22Rv1 (cell line): ENCODE measurements at regions not wholly inside any gene's neighbourhood (a gene's known extent, or its start where the extent isn't known, plus 50 kb on each side); places are given as distances from the start of the nearest gene placed in this dataset.

Experiments used
- H3K27ac ChIP-seq: fragments of 450-650 bp; 2 replicates; pipeline ENCODE4 v1.5.1; 2017
- ZFX ChIP-seq: fragments of 450-650 bp; IDR thresholded peaks from 2 replicates; pipeline ENCODE4 v1.6.1; 2017; ENCODE audit warnings: antibody characterized with exemption, borderline replicate concordance
- TF ChIP-seq, protein P1 (sequence below): fragments of 450-650 bp; IDR thresholded peaks from 2 replicates; pipeline ENCODE4 v1.5.1; 2017; ENCODE audit warnings: mild to moderate bottlenecking

DNA sequence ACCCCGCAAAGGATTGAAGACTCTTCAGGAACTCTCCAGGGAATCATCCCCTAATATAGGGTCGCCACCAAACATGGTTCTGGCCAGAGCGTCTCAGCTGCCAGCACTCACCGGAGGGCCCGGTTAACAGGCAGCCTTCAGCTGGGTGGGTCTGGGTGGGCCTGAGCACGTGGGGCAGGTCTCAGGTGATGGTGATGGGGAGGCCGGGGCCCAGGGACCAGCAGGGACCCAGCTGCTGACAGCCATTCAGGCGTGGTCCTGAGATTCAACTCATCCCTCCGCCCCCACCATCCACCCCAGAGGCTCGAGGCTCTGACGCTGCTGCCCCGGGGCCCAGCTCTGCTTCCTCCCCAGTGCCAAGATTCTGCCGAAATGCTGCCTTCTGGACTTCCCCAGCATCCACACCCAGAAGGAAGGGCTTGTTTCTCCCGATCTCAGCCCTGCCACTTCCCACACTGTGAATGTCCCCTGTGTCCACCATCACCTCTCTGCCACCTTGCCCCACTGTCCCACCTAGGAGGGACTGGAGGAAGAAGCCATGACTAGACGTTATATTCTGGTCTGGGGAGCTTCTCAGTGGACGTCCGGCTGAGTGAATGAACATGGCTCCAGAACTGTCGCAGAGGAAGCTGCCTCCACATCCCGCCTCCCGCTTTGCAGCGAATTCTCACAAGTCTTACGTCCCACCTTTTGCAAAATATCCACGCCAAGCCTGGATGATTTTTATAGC is 294.2 kb upstream of the SALL3 start:
- TF ChIP-seq, protein P1, sequence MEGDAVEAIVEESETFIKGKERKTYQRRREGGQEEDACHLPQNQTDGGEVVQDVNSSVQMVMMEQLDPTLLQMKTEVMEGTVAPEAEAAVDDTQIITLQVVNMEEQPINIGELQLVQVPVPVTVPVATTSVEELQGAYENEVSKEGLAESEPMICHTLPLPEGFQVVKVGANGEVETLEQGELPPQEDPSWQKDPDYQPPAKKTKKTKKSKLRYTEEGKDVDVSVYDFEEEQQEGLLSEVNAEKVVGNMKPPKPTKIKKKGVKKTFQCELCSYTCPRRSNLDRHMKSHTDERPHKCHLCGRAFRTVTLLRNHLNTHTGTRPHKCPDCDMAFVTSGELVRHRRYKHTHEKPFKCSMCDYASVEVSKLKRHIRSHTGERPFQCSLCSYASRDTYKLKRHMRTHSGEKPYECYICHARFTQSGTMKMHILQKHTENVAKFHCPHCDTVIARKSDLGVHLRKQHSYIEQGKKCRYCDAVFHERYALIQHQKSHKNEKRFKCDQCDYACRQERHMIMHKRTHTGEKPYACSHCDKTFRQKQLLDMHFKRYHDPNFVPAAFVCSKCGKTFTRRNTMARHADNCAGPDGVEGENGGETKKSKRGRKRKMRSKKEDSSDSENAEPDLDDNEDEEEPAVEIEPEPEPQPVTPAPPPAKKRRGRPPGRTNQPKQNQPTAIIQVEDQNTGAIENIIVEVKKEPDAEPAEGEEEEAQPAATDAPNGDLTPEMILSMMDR: no peak
- TF ChIP-seq ZFX: no peak
- H3K27ac ChIP-seq: no peak overlapping the region

DNA sequence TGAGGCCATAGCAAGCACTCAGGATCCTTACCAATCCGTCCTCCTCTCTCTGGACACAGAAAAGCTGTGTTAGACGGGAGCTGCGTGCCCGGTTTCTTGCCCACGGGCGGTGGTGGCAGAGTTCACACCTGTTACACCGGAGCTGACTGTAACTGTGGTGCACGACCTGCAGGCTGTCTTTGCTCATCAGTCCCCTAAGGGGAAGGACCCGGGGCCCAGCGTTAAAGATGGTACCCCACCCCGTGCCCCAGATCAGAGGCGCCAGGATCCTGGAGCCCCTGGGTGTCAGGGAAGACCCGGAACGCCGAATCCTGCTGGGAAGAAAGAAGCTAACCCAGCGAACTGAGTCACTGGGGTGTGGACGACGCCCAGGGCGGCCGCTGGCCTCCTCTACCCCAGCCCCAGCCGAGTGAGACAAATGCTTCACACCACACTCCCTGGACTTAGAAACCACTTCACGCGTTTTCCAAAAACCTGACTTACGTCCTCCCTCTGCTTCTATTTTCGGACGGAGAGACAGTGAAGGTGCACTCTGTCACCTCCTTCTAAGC is 293.6 kb upstream of the SALL3 start:
- TF ChIP-seq, protein P1: no peak
- no peak for TF ChIP-seq ZFX

DNA sequence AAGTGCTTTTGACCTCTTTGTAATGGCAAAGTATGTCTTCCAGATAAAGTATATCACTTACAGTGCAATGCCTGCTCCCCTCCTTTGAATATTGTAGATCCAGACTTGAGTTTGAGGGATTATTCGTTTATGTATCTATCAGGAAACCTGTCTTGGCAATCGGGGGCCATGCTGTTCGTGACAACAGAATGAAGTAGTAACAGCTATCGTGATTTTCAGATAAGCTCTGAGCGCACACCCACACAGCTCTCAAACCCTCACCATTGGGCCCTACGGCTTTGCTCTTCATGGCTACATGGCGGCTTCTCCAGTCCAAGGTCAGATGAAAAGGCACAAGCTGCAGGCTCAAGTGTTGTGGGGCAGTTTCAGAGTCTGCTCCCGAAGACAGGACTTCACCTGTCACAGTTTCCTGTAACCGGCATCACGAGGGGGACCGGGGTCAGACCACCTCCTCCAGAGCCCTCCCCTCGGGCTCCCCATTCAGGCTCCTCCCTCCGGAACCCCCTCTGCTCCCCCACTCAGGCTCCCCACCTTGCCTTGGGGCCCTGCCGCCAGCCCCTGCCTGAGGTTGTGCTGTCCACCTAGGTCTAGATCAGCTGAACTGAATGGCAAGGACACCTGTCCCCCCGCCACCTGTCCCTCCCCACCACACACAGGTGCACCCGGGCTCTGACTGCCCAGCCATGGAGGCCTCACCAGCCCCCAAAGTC is 292.5 kb upstream of the SALL3 start:
- TF ChIP-seq, protein P1: no peak
- no peak for TF ChIP-seq ZFX
- no peak overlapping the region for H3K27ac ChIP-seq

More for the DNA sequence above, 293.6 kb upstream of the SALL3 start:
- no peak overlapping the region for H3K27ac ChIP-seq

DNA sequence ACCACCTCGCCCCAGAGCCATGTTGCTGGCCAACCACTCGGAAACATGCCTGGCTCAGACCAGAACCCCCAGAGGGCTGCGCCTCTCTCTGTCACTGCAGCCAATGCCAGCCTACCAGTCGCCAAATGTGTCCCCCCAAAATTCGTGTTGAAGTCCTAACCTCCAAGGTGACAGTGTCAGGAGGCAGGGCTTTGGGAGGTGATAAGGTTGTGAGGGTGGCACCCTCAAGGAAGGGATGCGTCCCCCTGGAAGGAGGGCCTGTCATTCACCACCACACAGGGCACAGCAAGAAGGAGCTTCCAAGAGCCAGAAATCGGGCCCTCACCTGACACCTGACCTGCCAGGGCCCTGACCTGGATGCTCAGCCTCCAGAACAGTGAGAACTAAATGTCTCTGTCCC is 291.9 kb upstream of the SALL3 start:
- H3K27ac ChIP-seq: no peak overlapping the region
- TF ChIP-seq ZFX: no peak
- TF ChIP-seq, protein P1: no peak

DNA sequence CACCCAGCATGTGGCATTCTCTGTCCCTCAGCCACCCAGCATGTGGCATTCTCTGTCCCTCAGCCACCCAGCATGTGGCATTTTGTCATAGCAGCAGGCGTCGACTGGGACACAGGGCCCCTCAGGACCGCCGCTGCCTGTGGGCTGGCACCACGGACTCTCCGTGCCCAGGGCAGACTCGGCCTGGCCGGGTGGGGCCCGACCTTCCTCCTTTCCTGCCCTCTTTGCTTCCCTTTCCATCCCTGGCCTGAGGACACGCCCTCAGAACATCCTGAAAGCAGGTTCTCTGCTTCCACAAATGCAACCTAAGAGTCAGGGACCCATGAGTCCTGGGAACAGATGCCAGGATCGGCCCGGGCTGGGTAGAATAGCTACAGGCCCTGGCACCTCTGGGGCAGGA is 291.4 kb upstream of the SALL3 start:
- H3K27ac ChIP-seq: no peak overlapping the region
- TF ChIP-seq, protein P1: no peak
- TF ChIP-seq ZFX: no peak

DNA sequence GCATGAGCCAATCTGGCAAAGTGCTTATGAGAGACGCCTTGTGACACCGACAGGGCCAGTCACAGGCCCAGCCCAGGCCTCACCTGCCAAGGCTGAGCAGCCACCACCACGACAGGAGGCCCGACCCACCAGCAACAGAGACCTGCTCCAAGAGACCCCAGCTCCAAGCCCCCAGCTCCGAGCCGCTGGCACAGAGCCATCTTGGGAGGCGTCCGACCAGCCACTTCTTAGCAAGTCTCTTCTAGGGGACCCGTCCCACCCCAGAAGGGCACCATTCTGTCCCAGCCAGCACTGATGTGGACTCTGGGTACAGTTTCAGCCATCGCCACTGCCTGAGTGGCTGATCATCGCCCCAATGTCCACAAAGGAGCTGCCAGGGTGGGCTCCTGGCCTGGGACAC is 290.7 kb upstream of the SALL3 start:
- H3K27ac ChIP-seq: no peak overlapping the region
- TF ChIP-seq, protein P1: no peak

DNA sequence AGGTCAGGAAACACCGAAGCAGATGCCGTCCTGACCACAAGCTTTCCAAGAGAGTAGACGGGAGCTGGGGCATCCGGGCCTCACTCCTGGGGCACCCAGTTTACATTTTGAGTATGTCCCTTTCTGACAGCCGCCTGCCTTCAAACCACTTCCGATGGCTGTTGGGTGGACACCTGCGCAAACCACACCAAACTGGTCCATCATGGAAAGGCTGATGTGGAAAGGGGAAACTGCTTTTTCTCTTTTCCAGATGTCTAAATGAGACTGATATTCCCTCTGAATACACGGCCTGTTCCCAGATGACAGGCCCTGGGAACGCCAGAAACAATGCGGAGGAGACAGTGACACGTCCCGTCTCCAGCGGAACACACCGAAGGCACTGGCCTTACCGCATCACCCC is 290.0 kb upstream of the SALL3 start:
- no peak for TF ChIP-seq ZFX
- TF ChIP-seq, protein P1: no peak
- H3K27ac ChIP-seq: no peak overlapping the region
